Uterus (tissue), 2 donors: ENCODE measurements at regions not wholly inside any gene's neighbourhood (a gene's known extent, or its start where the extent isn't known, plus 50 kb on each side); places are given as distances from the start of the nearest gene placed in this dataset.

ENCODE experiments used
- POLR2A ChIP-seq, 2 donors: fragments of 450-650 bp; IDR thresholded peaks; one replicate each; pipeline ENCODE4 v1.6.1; 2016; ENCODE audit warnings: antibody characterized with exemption in 2 of 2, mild to moderate bottlenecking in 1 of 2, moderate library complexity in 1 of 2
- TF ChIP-seq, protein P1 (sequence below), 4 experiments: fragments of 200-600 bp in 2 of 4; fragments of 450-650 bp in 2 of 4; sonication (generic) in 2 of 4; IDR thresholded peaks; one replicate each; pipeline ENCODE4 v1.5.1; 2016 to 2019; ENCODE audit warnings: antibody characterized with exemption in 4 of 4, mild to moderate bottlenecking in 2 of 4, moderate library complexity in 1 of 4

GRCh38 chr1:111565968-111566367 is 53.6 kb upstream of the RAP1A start:
- TF ChIP-seq, protein P1, sequence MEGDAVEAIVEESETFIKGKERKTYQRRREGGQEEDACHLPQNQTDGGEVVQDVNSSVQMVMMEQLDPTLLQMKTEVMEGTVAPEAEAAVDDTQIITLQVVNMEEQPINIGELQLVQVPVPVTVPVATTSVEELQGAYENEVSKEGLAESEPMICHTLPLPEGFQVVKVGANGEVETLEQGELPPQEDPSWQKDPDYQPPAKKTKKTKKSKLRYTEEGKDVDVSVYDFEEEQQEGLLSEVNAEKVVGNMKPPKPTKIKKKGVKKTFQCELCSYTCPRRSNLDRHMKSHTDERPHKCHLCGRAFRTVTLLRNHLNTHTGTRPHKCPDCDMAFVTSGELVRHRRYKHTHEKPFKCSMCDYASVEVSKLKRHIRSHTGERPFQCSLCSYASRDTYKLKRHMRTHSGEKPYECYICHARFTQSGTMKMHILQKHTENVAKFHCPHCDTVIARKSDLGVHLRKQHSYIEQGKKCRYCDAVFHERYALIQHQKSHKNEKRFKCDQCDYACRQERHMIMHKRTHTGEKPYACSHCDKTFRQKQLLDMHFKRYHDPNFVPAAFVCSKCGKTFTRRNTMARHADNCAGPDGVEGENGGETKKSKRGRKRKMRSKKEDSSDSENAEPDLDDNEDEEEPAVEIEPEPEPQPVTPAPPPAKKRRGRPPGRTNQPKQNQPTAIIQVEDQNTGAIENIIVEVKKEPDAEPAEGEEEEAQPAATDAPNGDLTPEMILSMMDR (IDR thresholded peaks at IDR 0.05): no peak
- no peak for TF ChIP-seq POLR2A (IDR thresholded peaks at IDR 0.05)
